Adrenal gland (tissue), 5 donors: ENCODE measurements at regions not wholly inside any gene's neighbourhood (a gene's known extent, or its start where the extent isn't known, plus 50 kb on each side); places are given as distances from the start of the nearest gene placed in this dataset.

Experiments
- CTCF ChIP-seq, 6 experiments: fragments of 450-650 bp in 4 of 6; fragments of 200-600 bp in 2 of 6; sonication (generic) in 1 of 6; IDR thresholded peaks; 1 replicate in 5 of 6; 2 replicates in 1 of 6; pipeline versions ENCODE4 v1.5.1 to v1.8.0; 2016 to 2021; ENCODE audit warnings: antibody characterized with exemption in 6 of 6, mild to moderate bottlenecking in 2 of 6, moderate library complexity in 1 of 6
- POLR2A ChIP-seq, 2 donors: fragments of 450-650 bp; IDR thresholded peaks; one replicate each; pipeline ENCODE4 v1.6.1; 2017; ENCODE audit warnings: antibody characterized with exemption in 2 of 2, mild to moderate bottlenecking in 2 of 2, moderate library complexity in 1 of 2
- donor health status: DM: no; HTN: no; CAD: no.

- TF ChIP-seq CTCF (IDR thresholded peaks at IDR 0.05) (no peak), POLR2A (IDR thresholded peaks at IDR 0.05) (no peak)
Measured at GRCh38 chr13:44210525-44210924, 163.1 kb upstream of the SERP2 start.
